ENCODE measurements at regions not wholly inside any gene's neighbourhood (a gene's known extent, or its start where the extent isn't known, plus 50 kb on each side); places are given as distances from the start of the nearest gene placed in this dataset.

DNA sequence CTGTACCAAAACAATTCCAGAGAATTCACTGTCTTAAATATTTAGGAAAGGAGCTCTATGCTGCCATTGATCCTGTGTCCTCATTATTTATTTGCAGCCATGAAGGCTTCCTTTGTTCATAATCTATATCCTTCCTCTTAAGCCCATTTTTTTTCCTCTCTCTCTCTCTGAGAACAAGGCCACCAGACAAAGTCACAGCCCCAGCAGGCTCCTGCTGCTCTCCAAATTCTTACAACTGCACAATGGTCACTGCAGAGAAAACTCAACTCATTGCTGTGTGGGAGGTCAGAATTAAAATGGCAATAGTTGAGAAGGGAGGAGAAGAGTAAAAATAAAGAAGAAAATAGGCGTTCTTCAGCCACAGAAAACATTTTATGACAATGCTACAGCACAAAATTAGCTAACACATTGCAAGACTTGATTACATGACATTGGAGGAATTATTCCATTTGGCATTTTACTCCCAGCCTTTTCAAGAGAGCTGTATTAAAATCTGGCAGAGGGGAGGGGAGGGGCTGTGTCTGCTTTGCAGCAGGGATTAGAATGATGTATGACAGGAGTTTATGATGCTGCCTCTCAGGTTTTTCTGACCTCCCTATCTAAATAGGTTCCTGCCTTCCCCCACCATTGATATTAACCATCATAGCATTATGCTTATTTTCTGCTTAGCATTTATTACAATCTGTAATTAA lies 399.7 kb upstream of the THBS1 start:
- no peak for DNase-seq (ENCODE audit: low read depth in 2 of 2)

DNA sequence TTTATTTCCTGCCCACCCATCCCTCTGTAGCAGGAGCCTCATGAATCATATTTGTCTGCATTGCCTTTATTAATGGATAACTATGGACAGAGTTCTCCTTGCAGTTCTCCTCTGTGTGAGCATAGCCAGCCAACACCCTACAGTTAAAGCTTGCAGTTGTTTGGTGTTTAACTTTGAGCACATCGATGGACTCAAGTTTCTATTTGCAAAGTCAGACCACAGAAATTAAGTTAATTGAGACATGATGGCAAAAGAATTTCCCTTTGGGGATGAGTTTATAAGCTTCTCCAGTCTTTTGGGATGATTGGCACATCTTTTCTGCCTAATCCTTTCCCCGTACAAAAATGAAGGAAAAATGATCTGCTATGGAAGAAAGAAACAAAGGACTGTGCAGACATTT lies 398.9 kb upstream of the THBS1 start:
- DNase-seq (ENCODE audit: low read depth in 2 of 2) = peak; percentile 90 to 92

DNA sequence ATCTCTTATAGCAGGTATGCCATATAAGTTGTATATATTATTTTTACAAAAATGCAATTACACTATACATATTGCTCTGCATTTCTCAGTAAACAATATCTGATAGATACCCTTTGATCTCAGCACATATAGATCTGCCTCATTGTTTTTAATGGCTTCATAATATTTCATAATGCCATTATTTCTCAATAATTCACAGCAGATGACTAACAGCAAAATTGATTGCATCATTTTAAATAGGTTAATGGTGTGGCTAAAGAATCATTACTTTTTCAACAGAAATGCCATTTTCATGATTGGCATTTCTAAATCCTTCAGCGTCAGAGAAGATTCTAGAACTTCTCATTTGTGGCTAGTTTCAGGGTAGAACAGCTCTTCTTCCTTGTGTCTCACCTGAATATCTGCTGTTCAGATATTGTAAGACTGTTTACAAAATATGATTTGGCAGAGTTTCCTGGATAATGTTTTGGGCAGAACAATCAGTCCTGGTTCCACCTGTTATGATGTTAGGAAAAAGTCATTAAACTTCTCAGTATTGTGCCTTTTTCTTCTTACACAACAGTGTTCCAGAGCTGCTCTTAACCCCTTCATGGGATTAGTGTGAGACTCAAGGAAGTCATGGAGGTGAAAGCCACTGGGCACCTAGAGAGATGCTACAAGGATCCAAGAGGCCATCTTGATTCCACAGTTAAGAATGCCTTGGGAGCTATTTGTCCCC lies 397.6 kb upstream of the THBS1 start:
- no peak for DNase-seq (ENCODE audit: low read depth in 2 of 2)

DNA sequence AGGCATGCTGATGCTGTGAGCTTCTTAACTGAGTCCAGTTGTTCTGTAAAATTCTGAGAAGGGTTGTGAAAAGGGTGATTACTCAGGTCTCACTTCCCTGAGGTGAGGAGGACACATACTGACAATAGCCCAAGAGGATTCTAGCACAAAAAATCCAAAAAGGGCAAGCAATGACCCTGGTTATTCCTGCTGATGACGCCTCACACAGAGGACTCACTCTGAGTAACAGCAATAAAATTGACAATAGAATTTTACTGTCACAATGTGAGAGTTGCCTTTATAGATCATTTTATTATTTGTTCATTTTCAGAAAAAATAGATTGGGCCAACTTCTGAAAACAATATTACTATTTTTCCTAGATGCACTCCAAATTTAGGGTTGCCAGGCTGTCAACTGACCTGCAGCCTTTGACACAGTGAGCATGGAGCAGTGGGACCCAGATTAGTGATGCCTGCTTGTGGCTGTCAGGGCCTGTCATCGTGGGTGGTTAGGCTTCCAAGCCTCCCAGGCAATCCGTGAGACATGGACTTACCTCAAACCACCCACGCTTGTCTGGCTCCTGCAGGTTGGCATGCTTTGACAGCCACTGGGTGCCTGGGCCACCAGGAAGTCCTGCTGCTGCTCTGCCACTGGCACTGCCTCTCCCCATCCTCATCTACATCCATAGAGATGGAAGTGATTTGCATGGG lies 396.0 kb upstream of the THBS1 start:
- no peak for DNase-seq (ENCODE audit: low read depth in 2 of 2)

DNA sequence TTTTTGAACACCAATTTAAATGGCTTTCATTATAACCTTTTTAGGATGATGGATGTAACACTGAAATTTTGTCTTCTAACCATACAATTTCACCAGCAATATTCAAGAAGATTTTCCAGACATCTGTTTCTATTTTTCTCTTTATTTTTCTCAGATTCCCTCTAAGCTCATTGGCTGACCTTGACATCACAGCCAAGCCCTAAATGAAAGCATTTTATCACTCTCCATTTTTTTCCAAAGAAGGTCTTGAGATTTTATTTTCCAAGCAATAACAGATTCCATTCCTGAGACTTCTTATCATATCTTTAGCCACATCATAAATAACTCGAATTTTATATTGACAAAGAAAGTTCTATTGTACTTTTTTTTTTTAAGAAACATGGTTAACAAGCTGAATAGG lies 392.6 kb upstream of the THBS1 start:
- DNase-seq (ENCODE audit: low read depth in 2 of 2) = peak; percentile 71 to 81

DNA sequence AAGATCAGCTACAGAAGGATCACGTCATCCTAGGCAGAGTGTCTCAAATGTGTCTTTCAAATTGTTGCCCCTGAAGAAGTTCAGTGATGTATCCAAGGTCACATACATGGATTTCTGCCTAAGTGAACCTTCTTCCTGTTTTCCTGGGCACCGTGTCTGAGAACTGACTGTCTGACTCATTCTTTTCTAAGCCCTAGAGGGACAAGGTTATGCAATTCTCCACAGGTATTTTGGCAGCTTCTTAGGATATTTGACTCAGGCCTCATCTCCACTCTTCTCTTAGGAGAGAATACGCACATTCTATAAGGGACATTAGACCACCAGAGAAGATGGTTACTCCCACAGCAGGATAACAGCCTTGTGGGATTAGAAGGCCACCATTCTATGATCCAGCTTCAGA lies 391.9 kb upstream of the THBS1 start:
- peak; percentile 90 for DNase-seq (ENCODE audit: low read depth in 2 of 2)

DNA sequence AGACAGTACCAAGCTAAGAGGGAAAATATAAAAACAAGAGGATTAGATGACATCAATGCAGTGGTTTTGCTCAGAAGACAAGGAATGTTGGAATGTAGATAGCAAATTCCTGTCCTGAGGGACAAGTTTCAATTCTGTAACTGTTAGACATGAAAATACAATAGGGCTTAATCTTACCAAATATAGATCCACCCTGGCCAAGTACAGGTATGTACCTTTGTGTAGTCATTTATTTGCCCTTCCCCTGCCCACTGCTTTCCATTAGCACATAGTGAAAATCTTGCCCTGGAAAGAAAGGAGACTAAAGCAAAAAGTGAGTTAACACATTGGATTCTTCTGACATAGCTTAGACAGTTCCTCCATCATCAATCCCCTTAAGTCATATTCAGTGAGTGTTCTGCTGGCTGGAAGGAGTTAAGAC lies 389.0 kb upstream of the THBS1 start:
- DNase-seq (ENCODE audit: low read depth in 2 of 2) = peak; percentile 31 to 61

DNA sequence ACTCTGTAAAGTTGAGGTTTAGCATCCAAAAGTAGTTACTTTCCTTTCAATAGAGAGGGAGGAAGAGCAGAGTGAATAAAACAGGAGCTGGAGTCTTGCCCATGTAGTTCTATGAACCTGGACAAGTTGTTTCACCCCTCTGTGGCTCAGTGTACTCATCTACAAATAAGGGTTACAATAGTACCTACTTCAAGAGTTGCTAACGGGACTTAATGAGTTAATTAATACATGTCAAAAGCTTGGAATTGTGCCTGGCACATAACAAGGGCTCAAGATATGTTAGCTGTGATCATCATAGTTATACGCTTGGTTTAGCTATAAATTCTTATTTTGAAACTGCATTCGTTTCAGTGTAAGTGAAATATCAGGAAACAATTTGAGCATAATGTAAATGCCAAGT lies 388.5 kb upstream of the THBS1 start:
- no peak for DNase-seq (ENCODE audit: low read depth in 2 of 2)

DNA sequence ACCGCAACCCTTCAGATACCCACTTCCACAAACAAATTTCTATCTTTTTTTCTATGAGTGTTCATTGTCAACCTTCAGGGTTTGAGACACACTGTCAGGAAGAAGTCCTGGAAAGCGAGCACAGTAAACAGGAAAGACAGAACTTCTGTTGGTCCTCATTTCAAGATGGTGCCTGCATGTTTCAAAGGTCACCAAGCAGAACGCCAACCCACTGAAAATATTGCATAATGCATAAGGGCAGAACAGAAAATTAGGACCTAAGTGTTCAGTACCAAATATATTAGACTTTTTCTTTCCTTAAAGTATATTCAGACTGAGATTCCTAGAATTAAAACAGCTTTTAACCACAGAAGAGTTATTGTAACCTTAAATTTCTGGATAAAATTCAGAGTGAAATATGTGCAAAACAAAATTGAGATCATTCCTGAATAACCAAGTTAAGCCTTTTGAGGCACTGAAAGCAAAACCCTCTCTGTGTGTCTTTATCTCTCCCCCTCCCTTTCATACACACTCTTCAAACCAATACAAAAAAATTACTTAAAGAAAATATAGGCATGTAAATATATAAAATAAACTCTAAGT lies 387.8 kb upstream of the THBS1 start:
- no peak for DNase-seq (ENCODE audit: low read depth in 2 of 2)

DNA sequence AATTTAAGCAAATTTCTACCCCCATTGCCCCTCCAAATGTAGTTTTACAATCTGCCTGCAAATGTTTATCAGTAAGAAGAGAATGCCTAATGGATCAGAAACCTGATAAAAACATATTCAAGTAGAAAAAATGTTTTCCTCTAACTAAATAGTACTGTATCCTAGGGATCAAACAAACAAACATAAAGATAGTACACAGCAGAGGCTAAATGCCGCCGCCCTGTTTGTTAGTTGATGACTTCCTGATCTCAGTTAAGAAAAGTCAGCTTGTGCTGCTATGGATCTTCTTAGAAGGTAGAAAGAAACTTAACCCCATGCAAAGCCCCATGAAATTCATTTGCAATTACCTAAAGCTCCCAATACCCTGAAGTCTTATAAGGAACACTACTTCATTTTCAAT lies 387.3 kb upstream of the THBS1 start:
- DNase-seq (ENCODE audit: low read depth in 2 of 2) = no peak

DNA sequence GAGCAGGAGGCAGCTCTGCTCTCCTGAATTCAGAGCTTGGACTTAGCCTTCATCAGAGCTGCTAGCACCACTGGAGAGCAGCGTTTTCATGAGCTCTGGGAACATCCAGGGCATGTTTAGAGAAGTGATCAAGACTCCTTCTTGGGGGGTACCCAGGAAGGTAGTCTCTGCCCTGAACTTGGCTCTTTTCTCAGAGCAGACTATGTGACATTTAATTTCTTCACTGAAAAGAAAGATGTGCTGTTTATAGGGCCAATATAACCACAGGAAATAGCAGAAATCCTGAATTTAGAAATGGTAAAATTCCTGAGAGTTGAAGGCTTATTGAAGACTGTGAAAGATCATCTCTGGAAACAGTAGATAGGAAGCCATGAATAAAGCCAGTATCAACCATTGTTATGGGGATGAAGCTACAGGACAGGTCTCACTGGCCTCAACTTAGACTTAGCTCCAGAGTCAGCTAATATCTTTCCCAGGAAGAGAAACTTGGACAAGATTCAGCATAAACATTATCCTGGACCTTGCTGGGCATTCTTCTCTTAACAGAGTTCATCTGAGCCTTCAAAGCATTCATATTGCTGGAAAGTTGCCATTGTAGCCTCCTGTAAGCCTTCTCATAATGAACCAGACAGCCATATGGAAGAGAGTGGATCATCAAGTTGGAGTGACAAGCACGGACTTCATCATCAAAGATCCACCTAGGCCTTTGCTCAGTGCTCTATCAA lies 386.6 kb upstream of the THBS1 start:
- DNase-seq (ENCODE audit: low read depth in 2 of 2) = peak in 1 of 2 experiments; percentile 40

DNA sequence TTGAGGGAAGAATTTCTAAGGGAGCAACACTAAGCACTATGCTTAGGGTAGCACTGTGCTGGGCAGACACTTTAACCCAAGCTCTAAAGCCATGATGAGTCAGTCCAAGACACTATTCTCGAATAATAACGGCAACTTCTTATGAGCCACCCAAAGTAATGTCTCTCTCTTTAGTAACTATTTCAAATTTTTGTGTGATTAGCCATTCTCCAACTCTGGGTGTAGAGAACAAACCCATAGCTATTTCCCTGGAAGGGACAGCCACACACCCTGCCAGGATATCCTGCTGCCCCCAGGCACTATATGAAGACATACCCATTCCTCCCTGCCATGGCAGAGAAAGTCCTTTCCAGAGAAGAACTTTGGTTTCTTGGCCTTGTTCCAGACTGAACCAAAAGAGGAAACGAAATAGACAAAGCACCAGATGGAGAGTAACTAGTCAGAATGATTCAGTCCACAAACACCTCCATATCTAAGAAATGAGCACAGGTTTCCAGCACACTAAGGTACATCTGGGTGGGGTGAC lies 384.9 kb upstream of the THBS1 start:
- peak; percentile 63 to 72 for DNase-seq (ENCODE audit: low read depth in 2 of 2)

DNA sequence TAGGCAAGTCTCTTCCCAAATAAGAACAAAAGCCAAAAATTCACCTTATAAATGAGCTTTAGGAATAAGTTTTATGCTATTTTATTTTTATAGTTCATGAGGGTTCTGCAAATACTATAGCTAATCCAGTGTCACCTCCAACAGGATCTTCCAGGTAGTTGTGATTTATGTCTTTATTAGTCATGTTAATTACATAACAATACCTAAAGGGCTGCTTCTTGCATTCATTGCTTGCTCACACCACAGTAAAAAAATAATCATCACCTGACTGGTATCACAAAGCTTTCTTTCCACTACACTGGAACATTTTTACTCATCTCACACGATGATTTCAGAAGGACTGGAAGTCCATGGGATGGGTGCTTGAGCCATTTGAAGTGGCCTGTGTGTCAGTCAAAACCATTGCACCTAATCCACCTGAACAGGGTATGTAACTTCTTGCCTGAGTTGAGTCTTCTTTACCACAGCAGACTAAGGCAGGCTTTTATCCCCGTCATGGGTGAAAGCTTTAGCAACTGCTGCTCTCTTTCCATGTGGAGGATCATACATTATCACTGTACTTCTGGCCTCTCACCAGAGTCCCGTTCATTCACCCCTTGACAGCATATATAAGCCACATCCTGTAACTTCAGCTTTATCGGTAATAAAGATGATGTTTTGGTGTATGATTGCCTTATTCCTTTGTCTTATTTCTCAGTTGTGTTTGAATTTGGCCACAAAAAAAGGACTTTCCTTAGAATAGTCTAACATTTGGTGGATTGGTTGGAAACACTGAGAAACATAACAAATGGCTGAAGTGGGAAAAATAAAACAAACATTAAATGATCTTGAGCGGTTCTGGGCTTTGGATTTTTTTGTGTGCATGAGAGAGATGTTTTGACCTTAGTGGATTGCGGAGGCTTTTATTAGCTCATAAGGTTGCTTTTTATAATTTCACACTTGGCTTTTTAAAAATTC lies 382.6 kb upstream of the THBS1 start:
- no peak for DNase-seq (ENCODE audit: low read depth in 2 of 2)

DNA sequence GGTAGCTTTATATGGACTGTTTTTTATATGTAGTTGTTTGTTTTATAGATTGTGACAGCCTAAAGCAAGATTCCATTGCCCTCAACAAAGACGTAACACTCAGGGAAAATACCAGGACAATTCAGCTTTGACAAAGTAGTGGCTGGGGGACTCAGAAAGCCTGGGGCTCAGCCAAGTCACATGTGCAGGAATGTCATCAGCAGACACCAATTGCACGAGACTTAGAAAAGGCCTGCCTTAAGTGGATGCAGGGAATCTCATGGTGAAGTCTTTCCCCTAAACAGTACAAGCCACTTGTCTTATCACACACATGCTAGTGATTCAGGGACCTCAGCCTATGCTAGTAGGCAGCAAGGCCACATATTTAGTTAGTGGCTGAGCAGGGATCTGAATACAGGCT lies 381.8 kb upstream of the THBS1 start:
- DNase-seq (ENCODE audit: low read depth in 2 of 2) = no peak

DNA sequence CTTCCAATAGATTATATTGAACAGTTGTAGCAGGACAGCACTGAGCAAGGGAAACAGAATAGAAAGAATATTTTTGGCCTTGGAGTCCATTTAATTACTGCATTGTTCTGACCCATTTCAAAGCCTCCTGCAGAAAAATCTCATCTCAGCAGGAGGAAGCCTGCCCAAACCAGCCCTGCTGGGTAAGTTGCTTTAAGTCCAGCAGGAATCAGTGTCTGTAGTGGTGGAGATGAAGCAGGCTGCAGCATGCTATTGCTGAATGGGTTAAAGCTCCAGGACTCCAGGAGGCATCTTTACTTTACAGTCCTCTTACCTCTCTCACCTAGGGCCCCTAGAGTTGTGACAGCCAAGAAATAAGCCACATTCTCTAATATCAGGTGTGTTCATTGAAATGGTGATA lies 380.3 kb upstream of the THBS1 start:
- no peak for DNase-seq (ENCODE audit: low read depth in 2 of 2)

DNA sequence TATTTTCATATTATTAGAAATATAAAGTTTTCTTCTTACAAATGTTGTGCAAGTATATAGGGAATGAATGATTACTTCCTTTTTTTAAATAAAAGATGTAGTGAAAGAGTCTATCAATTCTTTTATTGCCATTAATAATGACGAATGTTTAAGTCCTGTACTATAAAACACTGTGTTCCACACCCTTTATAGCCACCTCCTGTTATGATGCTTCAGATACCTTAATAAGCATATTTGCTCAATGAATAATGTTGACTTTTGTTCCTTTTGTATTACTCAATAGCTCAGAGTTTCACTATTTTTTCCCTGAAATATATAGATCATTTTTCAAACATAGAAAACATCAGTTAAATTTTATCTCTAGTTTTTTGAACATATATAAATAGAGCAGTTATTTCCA lies 378.2 kb upstream of the THBS1 start:
- no peak for DNase-seq (ENCODE audit: low read depth in 2 of 2)

DNA sequence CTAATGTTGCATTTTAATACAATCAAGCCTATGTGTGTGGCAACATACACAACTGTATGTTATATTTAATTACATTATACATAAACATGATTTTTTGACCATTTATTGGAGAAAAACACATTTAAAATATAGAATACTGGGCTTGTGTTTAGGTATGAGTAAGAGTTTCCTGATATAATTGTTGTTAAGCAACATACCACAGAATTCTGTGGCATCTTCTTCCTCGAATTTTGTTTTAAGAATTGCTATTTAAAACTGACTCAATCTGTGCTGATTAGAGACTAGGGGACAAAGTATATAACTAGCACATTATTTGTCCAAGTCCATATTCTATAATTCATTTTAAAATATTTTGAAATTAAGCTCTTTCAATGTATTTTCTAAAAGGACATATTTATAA lies 376.8 kb upstream of the THBS1 start:
- no peak for DNase-seq (ENCODE audit: low read depth in 2 of 2)

DNA sequence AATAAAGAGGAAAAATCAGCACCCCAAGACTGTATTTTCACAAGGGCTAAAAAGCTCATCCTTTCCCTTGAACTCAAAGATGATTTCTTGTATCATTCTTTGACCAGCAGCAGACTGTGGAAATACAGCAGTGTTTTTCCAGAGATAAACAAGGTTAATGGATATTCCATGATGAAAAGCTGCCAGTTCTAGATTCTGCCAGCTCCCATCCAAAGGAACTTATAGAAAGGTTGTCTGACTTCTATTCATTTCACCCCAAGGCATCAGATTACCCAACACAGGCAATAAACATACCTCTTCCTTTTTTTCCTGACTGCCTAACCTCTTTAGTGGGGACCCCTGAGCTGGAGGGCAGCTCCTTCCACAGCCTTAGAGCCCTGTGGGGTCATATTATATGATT lies 375.8 kb upstream of the THBS1 start:
- no peak for DNase-seq (ENCODE audit: low read depth in 2 of 2)

DNA sequence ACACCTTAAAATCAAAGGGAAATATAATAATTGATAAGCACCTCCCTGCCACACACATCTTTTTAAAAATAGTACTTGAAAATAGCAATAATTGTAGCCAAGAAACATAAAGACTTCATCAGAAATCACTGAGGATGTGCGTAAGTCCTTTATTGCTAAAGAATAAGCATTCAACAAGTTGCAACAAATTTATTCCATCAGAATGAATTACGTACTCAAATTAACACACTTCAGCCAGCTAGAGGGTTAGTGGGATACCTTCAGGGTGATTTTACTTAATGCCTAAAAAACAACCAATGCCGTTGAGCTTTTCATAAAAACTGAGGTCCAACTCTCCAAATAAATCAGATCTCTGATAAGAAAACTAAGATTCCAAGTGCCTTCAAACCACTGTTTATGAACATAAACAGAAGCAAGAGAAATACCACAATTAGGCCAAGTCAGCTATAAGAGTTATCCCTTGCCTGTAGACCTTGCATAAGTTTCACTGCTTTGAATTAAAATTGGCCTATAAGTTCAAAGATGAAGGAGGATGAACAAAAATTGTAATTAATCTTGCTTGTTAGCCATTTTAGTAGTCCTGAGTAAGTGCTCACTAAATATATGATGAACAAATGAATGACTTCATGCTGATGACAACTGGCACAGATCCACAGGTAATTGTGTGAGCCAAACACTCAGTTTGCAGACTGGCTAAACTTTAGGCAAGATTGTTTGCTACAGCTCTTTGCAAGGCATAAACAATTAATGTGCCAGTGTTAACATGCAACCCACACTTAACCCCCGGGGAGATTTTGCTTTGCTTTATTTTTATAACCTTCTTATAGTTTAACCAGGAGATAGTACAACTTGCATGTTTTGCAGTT lies 375.1 kb upstream of the THBS1 start:
- DNase-seq (ENCODE audit: low read depth in 2 of 2) = no peak

All from fibroblast of skin of left quadriceps (primary cell).